HPDE6-E6E7 (cell line): ENCODE measurements at regions not wholly inside any gene's neighbourhood (a gene's known extent, or its start where the extent isn't known, plus 50 kb on each side); places are given as distances from the start of the nearest gene placed in this dataset.

Experiments used
- DNase-seq: peaks from one replicate; pipeline ENCODE4 v3.0.0; 2011; ENCODE audit warnings: missing footprints; ENCODE audit errors: extremely low spot score

DNA sequence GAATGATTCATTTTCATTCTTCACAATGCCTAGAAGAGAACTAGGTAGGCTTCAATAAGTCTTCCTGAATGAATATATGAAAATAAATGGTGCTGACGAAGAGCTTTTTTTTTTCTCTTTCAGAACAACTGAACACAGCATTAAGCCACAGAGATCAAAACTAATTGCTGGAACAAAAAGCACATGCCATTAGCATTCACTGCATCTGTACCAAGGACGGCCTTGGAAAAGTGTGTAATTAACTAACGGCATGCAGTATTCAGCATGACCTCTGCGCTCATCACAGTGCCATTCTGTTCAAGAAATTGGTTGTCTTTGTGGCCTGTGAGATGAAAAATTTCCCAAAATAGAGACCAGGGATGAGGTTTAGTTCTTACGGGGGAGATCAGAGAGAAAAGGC is 99.3 kb downstream of the NUDT12 start:
- no peak for DNase-seq

DNA sequence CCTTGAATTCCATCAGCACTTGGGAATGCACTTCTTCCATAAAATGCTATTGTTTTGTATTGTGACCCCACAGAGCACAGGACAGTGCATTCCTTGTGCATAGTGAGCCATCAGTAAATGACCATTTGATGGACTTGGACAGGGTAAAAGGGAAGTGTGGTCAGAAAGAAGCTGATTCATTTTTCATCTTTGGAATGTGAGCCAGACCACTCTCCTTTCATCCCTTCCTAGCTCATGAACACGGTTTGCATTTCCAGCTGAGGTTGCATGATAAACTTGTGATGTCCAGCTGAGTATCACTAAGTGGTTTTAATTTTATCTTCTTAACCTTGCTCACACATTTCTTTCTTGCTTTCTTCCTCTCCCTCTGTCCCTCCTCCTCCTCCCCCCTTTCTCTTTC is 101.3 kb downstream of the NUDT12 start:
- DNase-seq: no peak

DNA sequence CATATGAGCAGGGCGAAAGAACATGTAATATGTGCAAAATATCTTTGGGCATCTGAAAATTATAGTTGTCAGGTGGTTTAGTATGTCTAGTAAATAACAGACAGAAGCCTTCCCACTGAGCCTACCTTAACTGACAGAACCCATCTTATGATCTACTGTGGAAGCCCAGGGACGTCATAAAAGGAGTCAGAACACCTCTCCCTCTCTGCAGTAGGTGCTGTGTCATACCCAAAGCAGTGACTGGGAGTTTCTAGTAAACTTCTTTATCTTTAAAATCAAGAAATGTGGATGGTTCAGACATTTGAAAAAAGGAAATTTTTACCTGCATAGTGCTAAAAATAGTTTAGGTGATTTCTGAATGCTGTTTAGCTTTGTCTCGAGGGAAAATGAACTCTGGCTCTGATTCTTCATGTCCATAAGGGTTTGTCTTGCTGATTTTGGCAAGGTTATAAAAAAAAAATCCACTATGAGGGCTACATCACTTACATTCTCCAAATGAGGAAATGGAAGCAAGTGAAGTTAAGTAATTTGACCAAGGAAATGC is 104.0 kb downstream of the NUDT12 start:
- no peak for DNase-seq

DNA sequence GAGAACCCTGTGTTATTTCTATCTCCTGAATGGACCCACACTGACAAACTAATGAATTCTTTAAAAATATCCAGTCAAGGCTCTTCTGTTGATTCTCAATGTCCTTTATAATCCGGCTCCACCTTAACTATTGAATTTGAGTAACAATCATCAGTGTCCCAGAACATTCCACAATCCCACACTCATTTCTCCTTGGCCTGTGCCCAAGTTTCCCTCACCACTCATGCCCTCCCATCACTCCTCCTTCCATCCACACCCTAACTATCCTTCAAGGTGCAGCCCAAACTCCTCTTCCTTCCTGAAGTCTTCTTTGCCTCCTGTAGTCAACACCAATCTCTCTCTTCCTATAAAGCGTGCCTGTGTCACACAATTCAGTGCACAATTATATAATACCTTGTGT is 106.1 kb downstream of the NUDT12 start:
- no peak for DNase-seq

DNA sequence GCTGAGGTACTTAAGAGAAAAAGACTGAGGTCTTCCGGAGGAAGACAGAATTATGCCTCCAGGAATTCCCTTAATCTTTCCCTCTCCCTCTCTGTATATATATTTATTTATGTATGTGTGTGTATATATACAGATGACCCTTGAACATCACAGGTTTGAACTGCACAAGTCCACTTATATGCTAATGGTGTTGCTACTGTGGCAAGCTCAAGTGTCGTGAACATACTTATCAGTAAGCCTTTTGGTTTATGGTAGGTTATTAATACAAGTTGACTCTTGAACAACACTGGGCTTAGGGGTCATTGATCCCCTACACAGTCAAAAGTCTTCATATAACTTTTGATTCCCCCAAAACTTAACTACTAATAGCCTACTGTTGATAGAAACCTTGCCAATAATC is 106.8 kb downstream of the NUDT12 start:
- no peak for DNase-seq

DNA sequence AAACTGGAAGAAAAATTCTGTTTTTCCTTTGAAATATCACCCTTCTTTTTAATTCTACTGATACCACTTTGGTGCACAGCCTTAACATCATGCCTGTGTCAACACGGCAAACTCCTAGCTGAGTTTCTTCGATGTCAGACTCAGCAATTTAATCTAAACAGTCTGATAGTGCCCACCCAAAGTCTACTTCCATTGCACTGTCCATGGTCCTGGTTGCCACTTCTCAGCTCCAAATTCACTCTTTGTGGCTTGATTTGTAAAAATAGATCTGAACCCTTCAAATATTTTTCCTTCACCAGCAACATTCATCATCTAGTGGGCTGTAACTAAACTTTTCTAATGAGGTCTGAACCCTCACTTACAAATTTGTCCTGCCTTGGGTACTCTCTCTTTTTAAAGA is 107.8 kb downstream of the NUDT12 start:
- DNase-seq: no peak

DNA sequence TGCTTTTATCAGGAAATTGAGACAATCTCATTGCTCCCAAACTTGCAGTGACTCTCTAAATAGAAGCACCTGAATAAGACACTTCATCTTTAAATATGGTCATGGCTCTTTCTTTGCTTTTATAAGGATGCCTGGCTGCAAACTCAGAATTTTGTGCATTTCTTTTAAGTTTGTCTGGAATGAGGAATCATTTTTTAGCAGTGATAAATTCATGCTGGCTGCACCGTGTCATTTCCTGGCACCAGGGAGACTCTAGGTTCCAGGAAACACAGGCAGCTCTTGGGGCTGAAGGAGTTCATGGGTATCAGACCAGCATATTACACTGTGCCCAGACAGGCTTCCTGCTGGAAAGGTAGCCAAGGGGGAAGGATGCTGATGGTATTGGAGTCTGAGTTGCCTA is 109.9 kb downstream of the NUDT12 start:
- no peak for DNase-seq

DNA sequence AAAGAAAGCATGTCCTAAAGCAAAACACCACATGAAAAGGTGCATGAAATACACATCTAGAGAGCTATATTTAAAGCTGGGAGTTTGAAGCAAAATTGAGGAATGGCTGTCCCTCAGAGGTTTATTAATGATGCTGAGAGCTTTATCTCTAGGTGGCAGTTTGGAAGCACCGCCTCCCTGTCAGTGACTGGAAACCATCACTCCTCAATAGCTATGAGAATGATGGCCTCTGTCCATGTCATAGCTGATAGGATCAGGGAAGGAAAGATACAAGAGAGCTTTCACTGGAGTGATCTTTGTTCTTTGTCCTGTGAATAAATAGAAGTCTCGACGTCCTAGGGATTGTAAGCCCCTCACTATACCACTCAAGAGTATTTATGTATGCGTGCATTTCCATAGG is 110.5 kb downstream of the NUDT12 start:
- DNase-seq: no peak

DNA sequence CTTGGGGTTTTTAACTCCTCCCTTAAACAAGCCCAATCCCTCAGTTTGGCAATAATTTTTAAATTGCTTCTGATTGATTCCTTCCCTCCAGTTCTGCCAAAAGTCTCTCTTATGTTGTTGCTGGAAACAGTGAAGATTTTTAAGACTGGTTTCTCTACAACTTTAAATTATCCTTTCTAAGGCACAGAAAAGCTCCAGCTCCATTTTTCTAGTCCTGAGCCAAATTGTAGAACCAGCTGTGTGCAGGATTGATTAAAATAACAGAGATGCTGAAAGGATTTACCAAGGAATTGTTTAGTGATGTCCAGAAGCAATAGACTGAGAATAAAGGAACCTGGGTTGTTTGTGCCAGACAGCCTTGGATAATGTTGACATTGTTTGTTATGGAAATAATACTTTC is 111.3 kb downstream of the NUDT12 start:
- no peak for DNase-seq

DNA sequence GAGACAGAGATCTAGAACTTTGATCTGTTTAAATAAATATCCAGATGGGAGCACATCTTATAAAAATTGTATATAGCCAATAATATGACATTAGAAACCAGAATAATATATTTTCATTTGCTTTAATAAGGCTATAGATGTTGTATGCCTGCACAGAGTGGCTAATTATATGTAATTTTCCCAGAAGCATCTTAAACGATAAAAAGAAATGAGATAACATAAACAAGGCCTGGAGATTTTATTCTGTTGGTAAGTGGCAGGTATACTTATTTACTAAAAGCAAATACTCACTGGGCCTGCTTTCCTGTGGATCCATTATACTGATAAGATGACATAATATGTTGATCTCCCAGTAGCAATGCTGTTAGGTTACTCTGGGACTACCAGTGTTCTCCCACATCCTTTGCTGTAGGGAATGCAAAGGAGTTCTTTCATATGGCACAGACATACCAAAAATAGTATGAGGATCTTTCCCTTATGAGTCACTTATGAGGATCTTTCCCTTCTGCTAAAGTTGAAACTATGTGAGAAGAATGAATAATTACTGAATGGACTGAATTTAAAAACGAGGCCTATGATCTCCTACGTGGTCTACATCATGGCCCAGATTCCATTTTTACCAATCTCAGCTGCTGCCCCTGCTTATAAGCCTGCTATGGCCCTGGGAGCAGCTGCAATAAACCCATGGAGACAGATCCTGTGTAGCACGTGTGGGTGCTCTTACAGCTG is 112.1 kb downstream of the NUDT12 start:
- DNase-seq: no peak

DNA sequence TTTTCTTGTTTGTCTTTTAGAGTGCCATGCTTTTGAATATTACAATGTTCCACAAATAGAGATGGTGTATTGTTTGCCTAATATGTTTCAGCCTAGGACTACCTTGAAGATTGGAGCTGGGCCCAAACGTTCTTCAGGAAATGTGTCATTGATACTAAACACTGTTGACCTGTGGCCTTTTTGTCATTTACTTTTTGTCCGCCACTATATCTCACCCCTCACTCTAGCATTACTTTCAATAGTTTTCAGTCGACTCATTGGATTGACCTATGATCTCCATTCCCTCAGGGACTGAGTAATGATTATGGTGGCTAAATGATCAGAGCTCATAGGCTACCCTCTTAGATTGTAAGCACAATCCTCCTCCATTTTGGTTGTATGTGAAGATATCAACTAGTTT is 115.8 kb downstream of the NUDT12 start:
- DNase-seq: no peak

DNA sequence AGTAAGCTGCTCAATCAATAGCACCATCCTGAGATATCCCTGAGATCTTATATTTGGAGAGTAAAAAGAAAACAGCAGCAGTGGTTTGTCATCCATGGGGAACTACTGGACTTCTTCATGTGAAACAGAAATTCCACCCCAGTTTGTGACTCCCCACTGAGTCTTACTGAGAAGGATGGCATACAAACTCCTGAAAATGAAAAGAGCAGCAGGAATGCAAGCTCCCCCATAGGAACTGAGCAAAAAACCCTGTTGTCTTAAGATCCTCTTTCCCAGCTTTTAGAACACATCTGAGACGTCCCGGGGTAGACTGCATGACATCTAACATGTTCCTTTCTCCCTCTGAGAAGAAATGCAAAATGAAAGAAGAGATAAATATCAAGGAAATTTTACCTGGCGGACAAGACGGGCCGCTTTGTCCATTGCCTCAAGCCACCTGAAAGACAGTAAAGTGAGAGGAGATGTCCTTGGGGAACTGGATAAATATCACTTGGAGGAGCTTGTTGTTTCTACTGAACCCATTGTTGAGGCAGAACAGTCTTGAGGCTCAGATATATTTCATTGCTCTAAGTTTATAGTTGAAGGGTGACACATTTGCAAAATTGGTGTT is 117.1 kb downstream of the NUDT12 start:
- no peak for DNase-seq

DNA sequence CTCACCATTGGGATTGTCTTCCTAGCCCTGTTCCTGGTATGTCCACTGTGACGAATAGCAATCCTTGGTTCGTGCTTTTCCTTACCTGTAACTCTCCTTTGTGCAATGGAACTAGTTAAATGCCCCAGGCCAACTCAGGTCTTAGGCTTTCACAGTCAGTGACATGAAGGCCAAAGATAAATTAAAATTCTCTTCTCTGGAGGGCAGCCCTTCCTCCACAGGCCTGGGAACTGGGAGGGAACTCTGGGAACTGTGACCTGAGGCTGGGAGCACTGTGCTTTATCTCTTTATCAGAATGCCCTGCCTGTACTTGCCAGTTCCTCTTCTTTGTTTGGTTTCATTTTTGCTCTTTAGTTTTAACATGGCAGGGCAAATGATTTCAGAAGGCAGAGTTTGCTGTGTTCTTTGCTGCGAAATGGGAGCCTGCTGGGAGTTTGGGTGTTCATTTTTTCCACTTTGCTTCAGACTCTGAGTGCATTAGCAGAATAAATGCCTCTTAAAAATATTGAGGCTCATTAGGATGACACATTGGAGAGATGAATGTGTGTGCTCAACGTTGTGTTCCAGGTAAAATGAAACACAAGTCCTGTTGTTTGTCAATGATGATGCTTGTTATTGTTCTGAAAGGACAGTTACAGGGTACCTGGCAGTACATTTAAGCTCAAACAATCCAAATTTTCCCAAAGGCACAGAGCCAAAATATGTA is 118.1 kb downstream of the NUDT12 start:
- DNase-seq: peak; percentile 9

DNA sequence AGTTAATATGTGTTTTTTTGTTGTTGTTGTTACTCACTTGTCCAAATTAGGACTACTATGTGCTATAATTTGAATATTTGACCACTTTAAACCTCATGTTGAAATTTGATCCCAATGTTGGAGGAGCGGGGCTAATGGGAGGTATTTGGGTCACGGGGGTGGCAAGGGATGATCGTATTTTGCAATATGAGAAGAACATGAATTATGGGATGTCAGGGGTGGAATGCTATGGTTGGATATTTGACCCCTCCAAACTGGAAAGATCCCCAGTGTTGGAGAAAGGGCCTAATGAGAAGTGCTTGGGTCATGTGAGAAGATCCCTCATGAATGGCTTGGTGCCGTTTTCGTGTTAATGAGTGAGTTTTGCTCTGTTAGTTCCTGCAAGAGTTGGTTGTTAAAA is 119.8 kb downstream of the NUDT12 start:
- DNase-seq: no peak

DNA sequence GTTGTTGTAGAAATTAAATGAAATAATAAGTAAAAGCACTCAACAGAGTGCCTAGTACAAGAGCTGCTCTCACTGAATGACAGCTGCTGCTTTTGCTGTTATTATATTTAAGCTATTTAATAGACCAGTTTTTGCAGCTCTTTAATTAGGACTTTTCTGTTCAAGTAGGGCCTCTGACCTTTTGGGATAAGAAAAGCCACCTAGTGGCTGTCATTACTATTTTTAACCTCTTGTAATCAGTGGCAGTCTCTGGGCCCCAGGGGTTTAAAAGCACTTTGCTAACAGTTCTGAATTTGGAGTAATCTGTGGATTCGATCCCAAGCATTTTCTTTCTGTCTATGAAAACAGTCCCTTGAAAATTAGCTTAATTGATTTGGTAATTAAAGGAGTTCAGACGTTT is 121.1 kb downstream of the NUDT12 start:
- DNase-seq: no peak

DNA sequence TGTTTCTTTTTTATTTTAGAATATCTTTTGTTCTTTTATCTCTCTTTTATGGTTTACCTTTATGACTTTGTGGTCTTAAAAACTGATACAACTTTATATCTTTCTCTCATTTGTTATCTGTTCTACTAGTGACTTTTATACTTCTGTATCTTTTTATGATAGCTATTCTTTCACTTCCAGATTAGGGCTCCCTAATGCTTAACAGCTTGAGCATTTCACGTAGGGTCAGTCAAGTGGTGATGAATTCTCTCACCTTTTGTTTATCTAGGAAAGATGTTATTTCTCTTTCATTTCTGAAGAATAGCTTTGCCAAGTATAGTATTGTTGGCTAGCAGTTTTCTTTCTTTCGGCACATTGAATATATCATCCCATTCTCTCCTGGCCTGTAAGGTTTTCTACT is 123.6 kb downstream of the NUDT12 start:
- no peak for DNase-seq

DNA sequence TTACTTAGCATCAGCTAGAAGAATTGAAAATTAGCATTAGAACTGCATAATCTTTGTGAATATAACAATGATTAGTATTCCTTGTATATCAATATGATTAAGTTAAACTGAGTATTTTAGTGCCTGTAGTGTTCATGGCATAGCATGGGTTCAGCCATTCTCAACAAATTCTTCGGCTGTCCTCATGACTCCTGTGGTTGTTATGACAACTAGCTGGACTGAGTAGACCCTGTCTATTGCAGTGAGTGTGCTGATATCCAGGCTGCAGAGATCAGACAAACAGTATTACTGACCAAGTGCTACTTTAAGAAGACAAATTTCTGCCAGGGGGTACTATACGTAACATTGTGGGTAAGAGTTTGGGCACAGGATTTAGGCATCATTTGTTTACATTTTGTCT is 125.9 kb downstream of the NUDT12 start:
- no peak for DNase-seq

DNA sequence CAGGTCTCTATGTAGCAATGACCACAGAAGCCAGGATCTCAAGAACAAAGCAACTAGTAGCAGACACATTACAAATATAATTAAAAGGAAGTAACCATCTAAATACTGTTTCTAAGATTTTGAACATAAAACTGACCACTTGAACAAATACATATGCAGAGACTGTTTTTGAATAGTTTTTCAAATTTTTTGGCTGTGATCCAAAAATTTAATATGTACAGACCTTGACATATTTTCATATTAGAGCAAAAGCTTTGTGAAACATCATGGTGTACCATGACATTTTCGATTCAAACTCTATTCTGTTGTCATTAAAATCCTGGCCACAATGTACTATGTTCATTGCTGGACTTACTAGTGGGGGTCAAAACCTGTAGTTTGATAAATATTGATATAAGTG is 126.5 kb downstream of the NUDT12 start:
- DNase-seq: no peak

DNA sequence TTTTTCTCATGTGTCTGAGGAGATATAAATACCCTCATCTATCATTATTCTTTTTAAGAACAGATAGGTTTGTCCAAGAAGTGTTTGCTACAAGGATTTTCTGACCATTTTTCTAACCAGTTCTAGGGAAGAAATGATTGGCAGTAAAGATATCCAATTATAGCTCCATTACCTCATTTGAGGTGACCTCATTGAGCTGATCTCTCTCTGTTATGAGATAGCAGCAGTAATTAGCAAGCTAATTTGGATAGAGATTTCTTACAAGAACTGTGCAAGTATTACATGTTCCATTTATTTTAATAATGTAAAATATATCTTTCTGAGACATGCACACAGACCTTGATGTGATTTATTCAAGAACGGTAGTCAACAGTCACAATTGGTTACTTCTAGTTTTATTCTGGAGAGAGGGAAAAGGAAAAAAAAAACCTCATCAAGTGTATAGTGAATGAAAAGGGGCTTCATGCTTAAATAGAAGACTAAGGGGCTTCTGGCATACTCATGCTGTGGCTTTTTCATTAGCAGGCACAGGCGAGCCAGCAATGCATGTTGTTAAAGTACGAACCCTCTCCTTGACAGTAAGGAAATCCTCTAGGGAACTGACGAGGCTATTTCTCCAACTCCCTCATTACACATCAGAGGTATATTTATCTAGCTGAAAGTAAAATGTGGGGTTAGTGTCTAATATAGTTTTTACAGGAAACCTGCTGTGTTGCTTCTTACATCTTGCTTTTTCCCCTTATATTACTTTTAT is 127.3 kb downstream of the NUDT12 start:
- DNase-seq: no peak

DNA sequence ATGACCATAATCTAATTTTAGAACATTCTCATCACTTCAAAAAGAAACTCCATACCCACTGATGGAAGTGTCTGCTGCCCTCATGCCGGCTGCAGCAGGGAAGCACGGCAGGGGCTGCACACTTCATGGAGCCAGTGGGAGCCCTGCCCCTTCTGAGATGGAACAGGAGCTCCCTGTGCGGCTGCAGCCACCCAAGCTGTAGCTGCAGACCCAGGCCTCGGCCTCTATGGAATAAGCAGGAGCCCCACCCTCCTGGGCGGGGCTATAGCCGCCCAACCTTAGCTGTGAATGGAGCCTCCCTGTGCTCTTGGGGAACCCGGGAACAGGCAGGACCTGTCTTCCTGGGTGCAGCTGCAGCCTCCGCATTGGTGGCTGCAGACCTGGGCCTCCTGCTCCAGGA is 128.5 kb downstream of the NUDT12 start:
- DNase-seq: no peak

DNA sequence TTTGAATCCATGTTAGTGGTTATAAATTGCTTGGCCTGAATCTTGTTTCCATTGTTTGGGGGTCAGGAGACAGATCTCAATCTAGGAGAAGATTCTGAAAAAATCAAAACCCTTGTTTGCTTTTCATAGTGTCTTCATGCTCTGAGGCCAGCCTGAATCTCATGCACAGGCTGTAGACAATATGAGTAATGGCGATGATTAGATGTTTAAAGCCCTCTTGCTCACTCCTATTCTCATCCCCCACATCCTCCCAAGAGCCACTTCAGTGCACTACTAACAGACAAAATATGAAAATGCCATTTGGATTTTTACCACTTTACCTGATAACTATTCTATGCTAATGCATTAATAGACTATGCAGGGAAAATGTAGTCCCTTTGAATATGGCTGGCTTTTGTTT is 129.4 kb downstream of the NUDT12 start:
- no peak for DNase-seq

DNA sequence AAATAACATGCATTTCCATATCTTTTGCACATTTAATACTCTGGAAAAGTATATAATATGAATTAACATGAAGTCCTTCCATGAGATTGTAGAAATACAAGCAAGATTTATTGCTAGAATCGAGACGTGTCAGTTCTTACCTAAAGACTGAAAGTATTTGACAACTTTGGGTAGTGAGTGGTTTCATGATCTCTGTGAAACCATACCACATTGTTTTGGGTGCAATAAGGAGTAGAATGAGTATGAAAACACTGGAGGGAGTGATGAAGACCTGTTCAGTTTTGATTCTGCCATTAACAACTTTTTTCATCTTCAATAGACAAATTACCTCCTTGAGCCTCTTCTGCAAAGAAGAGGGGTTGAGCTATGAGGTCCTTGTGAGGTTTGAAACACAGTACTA is 133.7 kb downstream of the NUDT12 start:
- no peak for DNase-seq
